GM12875 (cell line): ENCODE measurements at regions not wholly inside any gene's neighbourhood (a gene's known extent, or its start where the extent isn't known, plus 50 kb on each side); places are given as distances from the start of the nearest gene placed in this dataset.

Experiments
- H3K4me3 ChIP-seq: one replicate; pipeline ENCODE4 v1.5.1; 2011; ENCODE audit warnings: low read depth, low read length, control low read depth
- CTCF ChIP-seq: IDR thresholded peaks from 2 replicates; pipeline ENCODE4 v1.5.1; 2011; ENCODE audit warnings: low read depth, mild to moderate bottlenecking, control low read depth, inconsistent platforms, low read length, moderate library complexity, borderline replicate concordance; ENCODE audit not compliant: insufficient read depth

GRCh38 chr6:102298051-102298450 lies 904.5 kb downstream of the GRIK2 start:
- H3K4me3 ChIP-seq = no peak overlapping the region
- no peak for TF ChIP-seq CTCF
